HL-60 (cell line): ENCODE measurements at regions not wholly inside any gene's neighbourhood (a gene's known extent, or its start where the extent isn't known, plus 50 kb on each side); places are given as distances from the start of the nearest gene placed in this dataset.
"Not testable (repeated sequence)": the region's sequence is repeated elsewhere in the genome, so short reads cannot be mapped to it uniquely, and the experiment has no call there.

Experiments
- CTCF ChIP-seq: IDR thresholded peaks from one replicate; pipeline ENCODE4 v1.5.1; 2011; ENCODE audit warnings: low read length, control low read depth, inconsistent platforms; ENCODE audit not compliant: insufficient read depth
- GABPA ChIP-seq: IDR thresholded peaks from 2 replicates; pipeline ENCODE4 v1.6.1; 2012; ENCODE audit warnings: low read depth
- POLR2AphosphoS5 ChIP-seq: IDR thresholded peaks from 2 replicates; pipeline ENCODE4 v1.6.1; 2012; ENCODE audit warnings: low read depth
- REST ChIP-seq: IDR thresholded peaks from 2 replicates; pipeline ENCODE4 v1.6.1; 2012; ENCODE audit warnings: low read depth; ENCODE audit not compliant: insufficient replicate concordance

- TF ChIP-seq CTCF, POLR2AphosphoS5, REST, GABPA: not testable (repeated sequence)
Observed at GRCh38 chr1:143839182-143839581, 132.6 kb downstream of the FAM72C start.
